Fibroblast of lung (primary cell): ENCODE measurements at regions not wholly inside any gene's neighbourhood (a gene's known extent, or its start where the extent isn't known, plus 50 kb on each side); places are given as distances from the start of the nearest gene placed in this dataset.

Source experiments
- DNase-seq, 2 donors: peaks; one replicate each; pipeline versions ENCODE4 v3.0.0 to v3.0.0-alpha.2; 2010; ENCODE audit warnings: low read depth in 2 of 2
- H2AFZ ChIP-seq: 2 replicates; pipeline ENCODE4 v1.5.1; 2012; ENCODE audit warnings: low read length, control low read depth, inconsistent platforms
- H3K27ac ChIP-seq: 2 replicates; pipeline ENCODE4 v1.5.1; 2011; ENCODE audit warnings: low read length, control low read depth; ENCODE audit not compliant: insufficient read depth
- H3K27me3 ChIP-seq: 2 replicates; pipeline ENCODE4 v1.5.1; 2011; ENCODE audit warnings: mild to moderate bottlenecking, low read length; ENCODE audit not compliant: control insufficient read depth, insufficient read depth
- H3K36me3 ChIP-seq: 2 replicates; pipeline ENCODE4 v1.5.1; 2011; ENCODE audit warnings: low read length; ENCODE audit not compliant: control insufficient read depth, insufficient read depth
- H3K4me1 ChIP-seq: 2 replicates; pipeline ENCODE4 v1.5.1; 2011; ENCODE audit warnings: low read length; ENCODE audit not compliant: control insufficient read depth, insufficient read depth; ENCODE audit errors: extremely low read depth
- H3K4me2 ChIP-seq: 2 replicates; pipeline ENCODE4 v1.5.1; 2011; ENCODE audit warnings: low read length, control low read depth; ENCODE audit not compliant: insufficient read depth; ENCODE audit errors: extremely low read depth
- H3K4me3 ChIP-seq, 4 experiments: fragments of 200-600 bp in 1 of 4; sonication (generic) in 1 of 4; replicated peaks in 1 of 4; 2 replicates each; pipeline ENCODE4 v1.5.1; 2011 to 2016; ENCODE audit warnings: low read length in 4 of 4, low read depth in 3 of 4, mild to moderate bottlenecking in 3 of 4, control low read depth in 2 of 4, inconsistent platforms in 1 of 4, mixed read lengths in 1 of 4; ENCODE audit not compliant: insufficient read depth in 1 of 4; ENCODE audit errors: control extremely low read depth in 1 of 4
- H3K79me2 ChIP-seq: 2 replicates; pipeline ENCODE4 v1.5.1; 2012; ENCODE audit warnings: mild to moderate bottlenecking, low read length, inconsistent platforms; ENCODE audit not compliant: control insufficient read depth, insufficient read depth
- H3K9ac ChIP-seq: 2 replicates; pipeline ENCODE4 v1.5.1; 2011; ENCODE audit warnings: mild to moderate bottlenecking, low read length, control low read depth; ENCODE audit not compliant: insufficient read depth
- H3K9me3 ChIP-seq: 2 replicates; pipeline ENCODE4 v1.5.1; 2012; ENCODE audit warnings: low read depth, low read length; ENCODE audit not compliant: control insufficient read depth, insufficient read depth
- H4K20me1 ChIP-seq: 2 replicates; pipeline ENCODE4 v1.5.1; 2011; ENCODE audit warnings: low read length; ENCODE audit not compliant: control insufficient read depth, insufficient read depth; ENCODE audit errors: extremely low read depth
- EZH2 ChIP-seq: IDR thresholded peaks from 2 replicates; pipeline ENCODE4 v1.5.1; 2012; ENCODE audit warnings: low read length, control low read depth, mild to moderate bottlenecking; ENCODE audit errors: missing control alignments
- TF ChIP-seq, protein P1 (sequence below), 2 donors: IDR thresholded peaks in 1 of 2; conservative IDR thresholded peaks in 1 of 2; 1 replicate in 1 of 2; 2 replicates in 1 of 2; pipeline ENCODE4 v1.5.1; 2011 to 2012; ENCODE audit warnings: low read length in 2 of 2, control low read depth in 1 of 2, inconsistent platforms in 1 of 2, low read depth in 1 of 2, mild to moderate bottlenecking in 1 of 2

DNA sequence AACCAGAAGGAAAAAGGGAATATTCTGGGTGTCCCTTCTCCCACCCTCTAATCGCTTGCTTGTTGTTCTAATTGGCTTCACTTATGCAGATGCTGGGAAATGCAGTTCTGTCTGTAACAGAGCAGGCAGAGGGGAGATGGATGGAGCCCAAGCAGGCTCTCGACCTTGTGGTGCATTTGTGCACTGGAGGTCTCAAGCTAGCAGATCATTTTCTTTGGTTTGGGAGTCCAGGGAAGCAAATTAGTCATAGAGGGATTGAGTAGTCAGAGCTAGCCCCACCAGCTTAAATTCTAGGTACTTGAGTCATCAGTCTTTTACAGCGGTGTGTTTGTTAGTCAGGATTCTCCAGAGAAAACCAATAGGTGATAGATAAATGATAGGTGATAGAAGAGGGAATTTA is 234.7 kb upstream of the ECI2 start:
- TF ChIP-seq, protein P1, sequence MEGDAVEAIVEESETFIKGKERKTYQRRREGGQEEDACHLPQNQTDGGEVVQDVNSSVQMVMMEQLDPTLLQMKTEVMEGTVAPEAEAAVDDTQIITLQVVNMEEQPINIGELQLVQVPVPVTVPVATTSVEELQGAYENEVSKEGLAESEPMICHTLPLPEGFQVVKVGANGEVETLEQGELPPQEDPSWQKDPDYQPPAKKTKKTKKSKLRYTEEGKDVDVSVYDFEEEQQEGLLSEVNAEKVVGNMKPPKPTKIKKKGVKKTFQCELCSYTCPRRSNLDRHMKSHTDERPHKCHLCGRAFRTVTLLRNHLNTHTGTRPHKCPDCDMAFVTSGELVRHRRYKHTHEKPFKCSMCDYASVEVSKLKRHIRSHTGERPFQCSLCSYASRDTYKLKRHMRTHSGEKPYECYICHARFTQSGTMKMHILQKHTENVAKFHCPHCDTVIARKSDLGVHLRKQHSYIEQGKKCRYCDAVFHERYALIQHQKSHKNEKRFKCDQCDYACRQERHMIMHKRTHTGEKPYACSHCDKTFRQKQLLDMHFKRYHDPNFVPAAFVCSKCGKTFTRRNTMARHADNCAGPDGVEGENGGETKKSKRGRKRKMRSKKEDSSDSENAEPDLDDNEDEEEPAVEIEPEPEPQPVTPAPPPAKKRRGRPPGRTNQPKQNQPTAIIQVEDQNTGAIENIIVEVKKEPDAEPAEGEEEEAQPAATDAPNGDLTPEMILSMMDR (conservative IDR thresholded peaks at IDR 0.05 in 1 of 2, IDR thresholded peaks at IDR 0.05 in 1 of 2; ENCODE audit: low read depth in 1 of 2, low read length in 2 of 2): no peak
- TF ChIP-seq EZH2: no peak
- Histone ChIP-seq H3K36me3 (no peaks in the 10 kb centered on the region), H2AFZ (no peak overlapping the region), H3K9ac (peak overlapping the region; percentile 27), H3K27me3 (no peaks in the 10 kb centered on the region), H4K20me1 (no peaks in the 10 kb centered on the region), H3K4me3 (no peak overlapping the region), H3K4me2 (peak overlapping the region; percentile 67), H3K79me2 (no peaks in the 10 kb centered on the region), H3K4me1 (peaks cover 35% of the 10 kb centered on the region), H3K9me3 (no peaks in the 10 kb centered on the region), H3K27ac (peak overlapping the region; percentile 84)
- peak; percentile 91 to 98 for DNase-seq

DNA sequence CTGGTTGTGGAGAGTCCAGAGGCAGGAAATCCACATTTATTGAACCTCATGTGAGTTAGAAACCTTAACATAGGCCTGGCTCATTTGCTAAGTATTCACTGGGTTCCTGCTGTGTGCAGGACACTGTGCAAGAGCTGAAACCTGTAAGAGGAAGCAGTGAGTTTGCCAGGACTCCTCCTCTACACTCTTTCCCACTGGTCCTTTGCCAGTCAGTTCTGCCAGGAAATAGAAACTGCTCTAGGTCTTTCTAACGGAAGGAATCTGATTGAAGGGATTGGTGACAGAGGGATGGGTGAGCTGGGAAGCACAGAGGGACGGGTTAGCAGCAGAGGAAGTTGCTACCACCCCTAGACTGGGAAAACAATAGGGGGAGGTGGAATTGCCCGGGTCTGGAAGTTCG is 234.2 kb upstream of the ECI2 start:
- no peaks in the 10 kb centered on the region for H3K36me3 ChIP-seq
- H3K4me3 ChIP-seq: no peak overlapping the region
- no peaks in the 10 kb centered on the region for H4K20me1 ChIP-seq
- peak overlapping the region; percentile 67 for H3K4me2 ChIP-seq
- no peaks in the 10 kb centered on the region for H3K9me3 ChIP-seq
- H3K4me1 ChIP-seq: peaks cover 35% of the 10 kb centered on the region
- no peaks in the 10 kb centered on the region for H3K79me2 ChIP-seq
- H3K27ac ChIP-seq: peak overlapping the region; percentile 84
- no peak overlapping the region for H2AFZ ChIP-seq
- peak overlapping the region; percentile 27 for H3K9ac ChIP-seq
- no peak for TF ChIP-seq EZH2
- TF ChIP-seq, protein P1 (conservative IDR thresholded peaks at IDR 0.05 in 1 of 2, IDR thresholded peaks at IDR 0.05 in 1 of 2; ENCODE audit: low read depth in 1 of 2, low read length in 2 of 2): no peak
- H3K27me3 ChIP-seq: no peaks in the 10 kb centered on the region
- DNase-seq: peak; percentile 68 to 82

DNA sequence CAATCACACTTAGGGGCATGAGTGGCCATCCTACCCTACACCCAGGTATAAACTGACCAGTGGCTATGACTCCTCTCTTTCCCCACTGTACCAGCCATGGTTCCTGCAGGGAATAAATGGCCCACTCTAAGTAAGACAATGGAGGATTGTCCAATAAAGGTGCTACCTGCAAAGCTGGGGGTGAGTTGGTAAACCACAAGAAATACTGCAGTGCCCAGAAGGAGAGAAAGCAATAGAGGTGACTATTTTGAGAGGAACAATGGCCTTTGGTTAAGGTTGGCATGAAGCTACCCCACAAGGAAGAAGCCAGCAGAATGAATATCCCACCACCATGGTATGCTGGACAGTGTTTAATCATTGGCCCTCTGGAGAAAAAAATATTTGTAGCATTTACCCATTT is 233.3 kb upstream of the ECI2 start:
- Histone ChIP-seq H2AFZ (no peak overlapping the region), H3K4me2 (no peak overlapping the region), H3K27ac (no peak overlapping the region), H3K4me1 (peaks cover 35% of the 10 kb centered on the region), H3K9ac (no peak overlapping the region), H3K79me2 (no peaks in the 10 kb centered on the region), H3K27me3 (no peaks in the 10 kb centered on the region), H3K36me3 (no peaks in the 10 kb centered on the region), H4K20me1 (no peaks in the 10 kb centered on the region), H3K9me3 (no peaks in the 10 kb centered on the region), H3K4me3 (no peak overlapping the region)
- TF ChIP-seq EZH2: no peak
- TF ChIP-seq, protein P1 (conservative IDR thresholded peaks at IDR 0.05 in 1 of 2, IDR thresholded peaks at IDR 0.05 in 1 of 2; ENCODE audit: low read depth in 1 of 2, low read length in 2 of 2): no peak
- DNase-seq: no peak
